ENCODE measurements at regions not wholly inside any gene's neighbourhood (a gene's known extent, or its start where the extent isn't known, plus 50 kb on each side); places are given as distances from the start of the nearest gene placed in this dataset.

DNA sequence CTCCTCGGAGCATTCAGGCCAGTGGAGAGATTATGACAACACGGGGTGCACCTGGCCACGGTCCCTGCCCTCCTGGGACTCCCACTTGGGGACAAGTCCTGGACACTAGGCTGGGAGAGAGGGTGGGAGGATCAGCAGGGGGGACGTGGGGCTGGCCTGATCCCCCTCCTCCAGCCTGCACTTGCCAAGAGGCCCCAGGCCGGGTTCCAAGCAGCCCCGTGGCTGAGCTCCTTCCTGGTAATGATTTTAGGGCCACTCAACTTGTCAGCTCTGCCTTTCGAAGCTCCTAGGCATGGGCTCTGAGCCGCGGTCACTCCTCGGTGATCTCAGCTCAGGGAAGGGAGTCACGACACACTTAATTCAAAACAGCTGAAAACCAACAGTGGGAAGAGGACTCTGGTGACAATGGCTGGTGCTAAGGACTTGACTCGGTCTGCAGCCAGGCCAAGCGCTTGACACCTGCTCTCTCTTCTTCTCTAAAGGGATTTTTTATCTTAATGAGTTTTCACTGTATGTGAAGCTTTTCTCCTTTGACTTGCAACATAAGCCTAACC, 161.7 kb downstream of the BMP7 start:
- TF ChIP-seq POLR2A (IDR thresholded peaks at IDR 0.05; ENCODE audit: borderline replicate concordance, extremely low read depth, insufficient read depth, insufficient read length) (no peak), POLR2AphosphoS5 (IDR thresholded peaks at IDR 0.05; ENCODE audit: low read depth, low read length) (no peak), ZFX (IDR thresholded peaks at IDR 0.05) (no peak), RAD21 (IDR thresholded peaks at IDR 0.05; ENCODE audit: low read depth) (no peak), SP1 (IDR thresholded peaks at IDR 0.05; ENCODE audit: low read depth) (no peak), YY1 (IDR thresholded peaks at IDR 0.05; ENCODE audit: extremely low read depth, insufficient replicate concordance, low read depth, low read length) (no peak), EZH2 (IDR thresholded peaks at IDR 0.05) (no peak), EZH2phosphoT487 (IDR thresholded peaks at IDR 0.05; ENCODE audit: borderline replicate concordance) (no peak)
- TF ChIP-seq, protein P1, sequence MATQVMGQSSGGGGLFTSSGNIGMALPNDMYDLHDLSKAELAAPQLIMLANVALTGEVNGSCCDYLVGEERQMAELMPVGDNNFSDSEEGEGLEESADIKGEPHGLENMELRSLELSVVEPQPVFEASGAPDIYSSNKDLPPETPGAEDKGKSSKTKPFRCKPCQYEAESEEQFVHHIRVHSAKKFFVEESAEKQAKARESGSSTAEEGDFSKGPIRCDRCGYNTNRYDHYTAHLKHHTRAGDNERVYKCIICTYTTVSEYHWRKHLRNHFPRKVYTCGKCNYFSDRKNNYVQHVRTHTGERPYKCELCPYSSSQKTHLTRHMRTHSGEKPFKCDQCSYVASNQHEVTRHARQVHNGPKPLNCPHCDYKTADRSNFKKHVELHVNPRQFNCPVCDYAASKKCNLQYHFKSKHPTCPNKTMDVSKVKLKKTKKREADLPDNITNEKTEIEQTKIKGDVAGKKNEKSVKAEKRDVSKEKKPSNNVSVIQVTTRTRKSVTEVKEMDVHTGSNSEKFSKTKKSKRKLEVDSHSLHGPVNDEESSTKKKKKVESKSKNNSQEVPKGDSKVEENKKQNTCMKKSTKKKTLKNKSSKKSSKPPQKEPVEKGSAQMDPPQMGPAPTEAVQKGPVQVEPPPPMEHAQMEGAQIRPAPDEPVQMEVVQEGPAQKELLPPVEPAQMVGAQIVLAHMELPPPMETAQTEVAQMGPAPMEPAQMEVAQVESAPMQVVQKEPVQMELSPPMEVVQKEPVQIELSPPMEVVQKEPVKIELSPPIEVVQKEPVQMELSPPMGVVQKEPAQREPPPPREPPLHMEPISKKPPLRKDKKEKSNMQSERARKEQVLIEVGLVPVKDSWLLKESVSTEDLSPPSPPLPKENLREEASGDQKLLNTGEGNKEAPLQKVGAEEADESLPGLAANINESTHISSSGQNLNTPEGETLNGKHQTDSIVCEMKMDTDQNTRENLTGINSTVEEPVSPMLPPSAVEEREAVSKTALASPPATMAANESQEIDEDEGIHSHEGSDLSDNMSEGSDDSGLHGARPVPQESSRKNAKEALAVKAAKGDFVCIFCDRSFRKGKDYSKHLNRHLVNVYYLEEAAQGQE (IDR thresholded peaks at IDR 0.05; ENCODE audit: low read depth), result no peak
- TF ChIP-seq, protein P2, sequence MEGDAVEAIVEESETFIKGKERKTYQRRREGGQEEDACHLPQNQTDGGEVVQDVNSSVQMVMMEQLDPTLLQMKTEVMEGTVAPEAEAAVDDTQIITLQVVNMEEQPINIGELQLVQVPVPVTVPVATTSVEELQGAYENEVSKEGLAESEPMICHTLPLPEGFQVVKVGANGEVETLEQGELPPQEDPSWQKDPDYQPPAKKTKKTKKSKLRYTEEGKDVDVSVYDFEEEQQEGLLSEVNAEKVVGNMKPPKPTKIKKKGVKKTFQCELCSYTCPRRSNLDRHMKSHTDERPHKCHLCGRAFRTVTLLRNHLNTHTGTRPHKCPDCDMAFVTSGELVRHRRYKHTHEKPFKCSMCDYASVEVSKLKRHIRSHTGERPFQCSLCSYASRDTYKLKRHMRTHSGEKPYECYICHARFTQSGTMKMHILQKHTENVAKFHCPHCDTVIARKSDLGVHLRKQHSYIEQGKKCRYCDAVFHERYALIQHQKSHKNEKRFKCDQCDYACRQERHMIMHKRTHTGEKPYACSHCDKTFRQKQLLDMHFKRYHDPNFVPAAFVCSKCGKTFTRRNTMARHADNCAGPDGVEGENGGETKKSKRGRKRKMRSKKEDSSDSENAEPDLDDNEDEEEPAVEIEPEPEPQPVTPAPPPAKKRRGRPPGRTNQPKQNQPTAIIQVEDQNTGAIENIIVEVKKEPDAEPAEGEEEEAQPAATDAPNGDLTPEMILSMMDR (IDR thresholded peaks at IDR 0.05 in 2 of 3, conservative IDR thresholded peaks at IDR 0.05 in 1 of 3; ENCODE audit: borderline replicate concordance in 1 of 3, insufficient read depth in 1 of 3, low read depth in 2 of 3, low read length in 2 of 3), result no peak
- TF ChIP-seq, protein P3, sequence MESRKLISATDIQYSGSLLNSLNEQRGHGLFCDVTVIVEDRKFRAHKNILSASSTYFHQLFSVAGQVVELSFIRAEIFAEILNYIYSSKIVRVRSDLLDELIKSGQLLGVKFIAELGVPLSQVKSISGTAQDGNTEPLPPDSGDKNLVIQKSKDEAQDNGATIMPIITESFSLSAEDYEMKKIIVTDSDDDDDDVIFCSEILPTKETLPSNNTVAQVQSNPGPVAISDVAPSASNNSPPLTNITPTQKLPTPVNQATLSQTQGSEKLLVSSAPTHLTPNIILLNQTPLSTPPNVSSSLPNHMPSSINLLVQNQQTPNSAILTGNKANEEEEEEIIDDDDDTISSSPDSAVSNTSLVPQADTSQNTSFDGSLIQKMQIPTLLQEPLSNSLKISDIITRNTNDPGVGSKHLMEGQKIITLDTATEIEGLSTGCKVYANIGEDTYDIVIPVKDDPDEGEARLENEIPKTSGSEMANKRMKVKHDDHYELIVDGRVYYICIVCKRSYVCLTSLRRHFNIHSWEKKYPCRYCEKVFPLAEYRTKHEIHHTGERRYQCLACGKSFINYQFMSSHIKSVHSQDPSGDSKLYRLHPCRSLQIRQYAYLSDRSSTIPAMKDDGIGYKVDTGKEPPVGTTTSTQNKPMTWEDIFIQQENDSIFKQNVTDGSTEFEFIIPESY (IDR thresholded peaks at IDR 0.05; ENCODE audit: extremely low read depth, insufficient replicate concordance, low read length), result no peak
